H1 (cell line): ENCODE measurements at regions not wholly inside any gene's neighbourhood (a gene's known extent, or its start where the extent isn't known, plus 50 kb on each side); places are given as distances from the start of the nearest gene placed in this dataset.

ENCODE experiments used
- CTCF ChIA-PET: fragments of 300-600 bp; sonication (Branson Sonifier 250); formaldehyde crosslinking; loops from one replicate; lab custom pipeline; 2021; ENCODE audit not compliant: partially characterized antibody; lab: Charles Lee
- POLR2A ChIA-PET: fragments of 300-600 bp; sonication (Branson Sonifier 250); formaldehyde crosslinking; loops from one replicate; lab custom pipeline; 2021; ENCODE audit warnings: inconsistent platforms; ENCODE audit not compliant: partially characterized antibody; lab: Charles Lee
- DNase-seq, 2 experiments: peaks; one replicate each; pipeline versions ENCODE4 v3.0.0 to v3.0.0-alpha.2; 2010 to 2022; ENCODE audit warnings: low spot score in 2 of 2, low read depth in 1 of 2, mixed read lengths in 1 of 2
- FAIRE-seq: peaks from 2 replicates; lab custom pipeline; 2011; peaks lifted over from hg19 to GRCh38; lab: Jason Lieb, UNC
- H2AFZ ChIP-seq: 2 replicates; pipeline ENCODE4 v1.8.1; 2012; ENCODE audit warnings: low read length, inconsistent platforms
- H2AK5ac ChIP-seq: 2 replicates; pipeline ENCODE4 v1.6.1; 2013; ENCODE audit warnings: low read depth, low read length
- H2BK120ac ChIP-seq: replicated peaks from 2 replicates; pipeline ENCODE3; 2013; ENCODE audit warnings: low read depth, low read length, inconsistent platforms
- H2BK12ac ChIP-seq: 2 replicates; pipeline ENCODE4 v1.6.1; 2013; ENCODE audit warnings: low read depth, low read length
- H2BK15ac ChIP-seq: 2 replicates; pipeline ENCODE4 v1.6.1; 2013; ENCODE audit warnings: low read length
- H2BK20ac ChIP-seq: 2 replicates; pipeline ENCODE4 v1.6.1; 2013; ENCODE audit warnings: low read length
- H2BK5ac ChIP-seq: 2 replicates; pipeline ENCODE4 v1.6.1; 2013; ENCODE audit warnings: low read depth, low read length
- H3K14ac ChIP-seq: 2 replicates; pipeline ENCODE4 v1.6.1; 2013; ENCODE audit warnings: inconsistent platforms; ENCODE audit not compliant: insufficient read length
- H3K18ac ChIP-seq: 2 replicates; pipeline ENCODE4 v1.6.1; 2013; ENCODE audit warnings: low read length; ENCODE audit errors: extremely low read depth
- H3K23ac ChIP-seq: 2 replicates; pipeline ENCODE4 v1.6.1; 2013; ENCODE audit warnings: inconsistent platforms; ENCODE audit not compliant: insufficient read length
- H3K23me2 ChIP-seq: 2 replicates; pipeline ENCODE4 v1.6.1; 2013; ENCODE audit warnings: low read depth, low read length
- H3K27ac ChIP-seq: 2 replicates; pipeline ENCODE4 v1.6.1; 2011; ENCODE audit warnings: low read depth, low read length, inconsistent platforms
- H3K27me3 ChIP-seq, 4 experiments: replicated peaks in 1 of 4; 1 replicate in 1 of 4; 2 replicates in 3 of 4; pipeline versions ENCODE4 v1.6.1 to v1.8.1; 2011 to 2013; ENCODE audit warnings: low read length in 3 of 4, mild to moderate bottlenecking in 3 of 4, inconsistent platforms in 2 of 4, mixed read lengths in 2 of 4, moderate library complexity in 1 of 4; ENCODE audit not compliant: control insufficient read depth in 3 of 4, insufficient read depth in 3 of 4; ENCODE audit errors: extremely low read depth in 1 of 4
- H3K36me3 ChIP-seq, 4 experiments: 2 replicates each; pipeline versions ENCODE4 v1.6.1 to v1.8.1; 2011 to 2013; ENCODE audit warnings: mild to moderate bottlenecking in 4 of 4, low read length in 3 of 4, moderate library complexity in 2 of 4, control low read depth in 1 of 4, inconsistent platforms in 1 of 4; ENCODE audit not compliant: insufficient read depth in 4 of 4, control insufficient read depth in 2 of 4
- H3K4ac ChIP-seq: replicated peaks from 2 replicates; pipeline ENCODE3; 2013; ENCODE audit warnings: low read length, low read depth, mixed read lengths, inconsistent platforms; ENCODE audit not compliant: insufficient read length
- H3K4me1 ChIP-seq, 4 experiments: replicated peaks in 1 of 4; 1 replicate in 1 of 4; 2 replicates in 3 of 4; pipeline versions ENCODE4 v1.6.1 to v1.8.1; 2011 to 2013; ENCODE audit warnings: low read length in 3 of 4, inconsistent platforms in 2 of 4, mixed read lengths in 1 of 4; ENCODE audit not compliant: insufficient read depth in 4 of 4, control insufficient read depth in 3 of 4
- H3K4me2 ChIP-seq, 2 experiments: 2 replicates each; pipeline versions ENCODE4 v1.6.1 to v1.8.1; 2011 to 2013; ENCODE audit warnings: low read depth in 2 of 2, low read length in 2 of 2, control low read depth in 1 of 2, inconsistent platforms in 1 of 2, mild to moderate bottlenecking in 1 of 2; ENCODE audit not compliant: insufficient read depth in 1 of 2
- H3K4me3 ChIP-seq, 4 experiments: fragments of 200-600, 300-600 bp in 1 of 4; sonication (generic), shearing (Covaris generic), sonication (Bioruptor Twin) in 1 of 4; 2 replicates each; pipeline versions ENCODE4 v1.5.1 to v1.8.1; 2011 to 2016; ENCODE audit warnings: low read length in 4 of 4, low read depth in 3 of 4, control low read depth in 2 of 4, inconsistent platforms in 2 of 4, mild to moderate bottlenecking in 2 of 4, mixed read lengths in 1 of 4, moderate library complexity in 1 of 4; ENCODE audit not compliant: insufficient read depth in 2 of 4; ENCODE audit errors: extremely low read depth in 1 of 4
- H3K56ac ChIP-seq: replicated peaks from 2 replicates; pipeline ENCODE3; 2013; ENCODE audit warnings: low read depth, mild to moderate bottlenecking, mixed read lengths, low read length, inconsistent platforms; ENCODE audit not compliant: insufficient read length
- H3K79me1 ChIP-seq: 2 replicates; pipeline ENCODE4 v1.6.1; 2013; ENCODE audit warnings: low read depth, low read length, control low read depth
- H3K79me2 ChIP-seq, 2 experiments: 2 replicates each; pipeline versions ENCODE4 v1.6.1 to v1.8.1; 2012 to 2013; ENCODE audit warnings: low read length in 2 of 2, mild to moderate bottlenecking in 2 of 2, inconsistent platforms in 1 of 2; ENCODE audit not compliant: insufficient read depth in 2 of 2, control insufficient read depth in 1 of 2
- H3K9ac ChIP-seq, 4 experiments: replicated peaks in 1 of 4; 1 replicate in 1 of 4; 2 replicates in 3 of 4; pipeline versions ENCODE4 v1.6.1 to v1.8.1; 2011 to 2013; ENCODE audit warnings: low read depth in 3 of 4, low read length in 3 of 4, control low read depth in 2 of 4, mild to moderate bottlenecking in 2 of 4, moderate library complexity in 2 of 4, inconsistent platforms in 1 of 4; ENCODE audit errors: extremely low read depth in 1 of 4
- H3K9me3 ChIP-seq, 2 experiments: 2 replicates each; pipeline versions ENCODE4 v1.6.1 to v1.8.1; 2012 to 2013; ENCODE audit warnings: mild to moderate bottlenecking in 2 of 2, moderate library complexity in 2 of 2, control low read depth in 1 of 2, inconsistent platforms in 1 of 2, low read depth in 1 of 2, low read length in 1 of 2, mixed read lengths in 1 of 2; ENCODE audit not compliant: insufficient read depth in 2 of 2
- H4K20me1 ChIP-seq, 2 experiments: replicated peaks in 1 of 2; 2 replicates each; pipeline versions ENCODE3 to v1.8.1; 2011 to 2013; ENCODE audit warnings: inconsistent platforms in 2 of 2, low read length in 2 of 2, mild to moderate bottlenecking in 1 of 2; ENCODE audit not compliant: insufficient read depth in 2 of 2, control insufficient read depth in 1 of 2
- H4K5ac ChIP-seq: 2 replicates; pipeline ENCODE4 v1.6.1; 2013; ENCODE audit warnings: low read length, low read depth, mixed read lengths, inconsistent platforms; ENCODE audit not compliant: insufficient read length
- H4K8ac ChIP-seq: 2 replicates; pipeline ENCODE4 v1.8.0; 2013; ENCODE audit warnings: mild to moderate bottlenecking, moderate library complexity, low read length, inconsistent platforms; ENCODE audit not compliant: insufficient read depth; ENCODE audit errors: extremely low read depth
- H4K91ac ChIP-seq: replicated peaks from 2 replicates; pipeline ENCODE3; 2013; ENCODE audit warnings: low read length, mixed read lengths, inconsistent platforms; ENCODE audit not compliant: insufficient read length
- NRF1 ChIP-seq: IDR thresholded peaks from 2 replicates; pipeline ENCODE4 v1.6.1; 2011; ENCODE audit warnings: mild to moderate bottlenecking, low read depth, low read length, improper control_type of control experiment
- SP4 ChIP-seq: IDR thresholded peaks from 2 replicates; pipeline ENCODE4 v1.6.1; 2012; ENCODE audit warnings: low read length, inconsistent platforms
- WGBS, 2 experiments: shearing (Covaris generic) in 1 of 2; methylation state at CpG; one replicate each; pipeline versions ENCODE4 v1.1.6 to v1.1.7; 2013 to 2015; ENCODE audit warnings: low lambda C conversion rate in 2 of 2, mixed read lengths in 2 of 2, inconsistent platforms in 1 of 2, low coverage in 1 of 2, missing lambda C conversion rate in 1 of 2; ENCODE audit not compliant: insufficient replicate concordance in 2 of 2, insufficient coverage in 1 of 2, insufficient read length in 1 of 2; ENCODE audit errors: extremely low coverage in 1 of 2, missing lambda C conversion rate in 1 of 2; 5-methylcytosine and 5-hydroxymethylcytosine counted together

GRCh38 chr2:41498781-41499180 is 549.0 kb upstream of the PKDCC start:
- CTCF ChIA-PET = interaction anchor here (0.7 to 2.3 kb wide), 2 partner anchors 11 to 19 kb away, joined by 3 to 6 read pairs; no protein-coding TSS in a partner anchor

More at GRCh38 chr2:41498781-41499180, 549.0 kb upstream of the PKDCC start:
- H3K9me3 ChIP-seq = peaks cover 69% of the 10 kb centered on the region in 2 experiments
- DNase-seq = no peak
- no peak overlapping the region for H3K4me2 ChIP-seq
- H2AK5ac ChIP-seq = no peak overlapping the region
- no peak overlapping the region for H3K23ac ChIP-seq
- FAIRE-seq = no peak
- peaks cover 0 to 4% (median 0%) of the 10 kb centered on the region in 4 experiments; a peak in 1 of 8 replicates for H3K36me3 ChIP-seq
- H3K23me2 ChIP-seq = no peaks in the 10 kb centered on the region
- H3K4ac ChIP-seq = no peak overlapping the region
- H3K4me3 ChIP-seq = no peak overlapping the region
- no peak overlapping the region for H3K9ac ChIP-seq
- H3K4me1 ChIP-seq = no peaks in the 10 kb centered on the region
- no peak overlapping the region for H2BK5ac ChIP-seq
- H4K8ac ChIP-seq = no peak overlapping the region
- no peak overlapping the region for H2BK120ac ChIP-seq
- H3K14ac ChIP-seq = no peak overlapping the region
- no peak overlapping the region for H2BK12ac ChIP-seq
- no peaks in the 10 kb centered on the region for H3K79me2 ChIP-seq
- TF ChIP-seq SP4 = no peak
- TF ChIP-seq NRF1 = no peak
- POLR2A ChIA-PET = no interaction called here
- no peaks in the 10 kb centered on the region for H3K79me1 ChIP-seq
- H2AFZ ChIP-seq = no peak overlapping the region
- no peak overlapping the region for H4K91ac ChIP-seq
- H3K18ac ChIP-seq = no peak overlapping the region
- no peak overlapping the region for H4K5ac ChIP-seq
- no peaks in the 10 kb centered on the region for H3K27me3 ChIP-seq
- H3K56ac ChIP-seq = no peak overlapping the region
- WGBS, 2 experiments = 89% methylated on average over 3 of the region's 3 CpGs; no CpG with 5 or more reads in 1 of the 2 experiments
- no peak overlapping the region for H3K27ac ChIP-seq
- H2BK15ac ChIP-seq = no peak overlapping the region
- H2BK20ac ChIP-seq = no peak overlapping the region
- H4K20me1 ChIP-seq = no peaks in the 10 kb centered on the region
